ENCODE measurements at regions not wholly inside any gene's neighbourhood (a gene's known extent, or its start where the extent isn't known, plus 50 kb on each side); places are given as distances from the start of the nearest gene placed in this dataset.

DNA sequence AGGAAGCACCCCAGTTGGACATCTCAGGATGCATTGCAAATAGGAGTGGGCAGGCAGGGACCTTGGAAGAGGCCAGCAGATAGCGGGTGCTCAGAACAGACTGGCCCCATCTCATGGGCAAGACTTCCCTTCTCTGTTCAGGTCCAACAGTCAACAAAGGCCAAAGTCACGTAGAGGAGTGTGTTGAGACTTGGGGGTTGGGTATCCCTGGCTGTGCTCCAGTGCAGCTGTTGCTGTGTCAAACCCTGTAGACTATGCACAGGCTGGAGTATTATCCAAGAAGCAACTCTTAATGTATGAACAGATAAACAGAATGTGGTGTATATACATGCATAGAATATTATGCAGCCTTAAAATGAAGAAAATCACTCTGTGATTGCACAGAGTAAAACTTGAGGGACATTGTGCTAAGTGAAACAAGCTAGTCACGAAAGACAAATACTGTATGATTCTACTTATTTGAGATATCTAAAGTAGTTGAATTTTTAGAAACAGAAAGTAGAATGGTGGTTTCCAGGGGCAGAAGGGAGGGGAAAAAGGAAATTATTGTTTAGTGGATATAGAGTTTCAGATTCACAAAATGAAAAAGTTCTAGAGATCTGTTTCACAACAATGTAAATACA, 192.1 kb upstream of the LCORL start:
- H3K4me1 Mint-ChIP-seq, result peaks cover 0 to 6% of the 10 kb centered on the region in 2 experiments; a peak in 2 of 4 replicates
- Histone ChIP-seq H3K56ac (ENCODE audit: insufficient read length, low read depth, low read length) (no peak overlapping the region), H3K4me1 (ENCODE audit: insufficient read depth, low read length) (no peaks in the 10 kb centered on the region), H3K79me2 (ENCODE audit: insufficient read depth, low read length) (no peaks in the 10 kb centered on the region), H2BK15ac (ENCODE audit: low read depth, low read length) (no peak overlapping the region), H2BK20ac (ENCODE audit: low read depth, low read length, poor library complexity, severe bottlenecking) (no peak overlapping the region), H3K4ac (ENCODE audit: low read depth, low read length) (no peak overlapping the region), H3K27me3 (ENCODE audit: insufficient read depth, low read length) (no peaks in the 10 kb centered on the region), H4K91ac (ENCODE audit: insufficient read length, low read depth, low read length) (no peak overlapping the region), H3K23ac (ENCODE audit: insufficient read length, low read depth, low read length) (no peak overlapping the region), H3K23me2 (ENCODE audit: insufficient read length, low read depth, low read length, poor library complexity, severe bottlenecking) (no peaks in the 10 kb centered on the region), H3K9me3 (ENCODE audit: control insufficient read depth, low read depth, low read length) (no peaks in the 10 kb centered on the region), H3T11ph (ENCODE audit: low read length) (no peak overlapping the region), H3K9ac (ENCODE audit: extremely low read depth, insufficient read length, low read length) (no peak overlapping the region), H3K4me2 (ENCODE audit: insufficient read depth, insufficient read length, low read length) (no peak overlapping the region), H3K14ac (ENCODE audit: insufficient read depth, low read length) (no peak overlapping the region), H3K79me1 (ENCODE audit: insufficient read depth, low read depth, low read length, poor library complexity, severe bottlenecking) (no peaks in the 10 kb centered on the region), H4K8ac (replicated peaks; ENCODE audit: insufficient read length, low read depth, low read length) (no peak overlapping the region), H4K20me1 (ENCODE audit: control insufficient read depth, insufficient read depth, insufficient read length) (no peaks in the 10 kb centered on the region), H2AK5ac (ENCODE audit: insufficient read length, low read length) (no peak overlapping the region), H2BK120ac (ENCODE audit: low read depth, low read length, poor library complexity, severe bottlenecking) (no peak overlapping the region), H2AFZ (ENCODE audit: low read length) (no peak overlapping the region), H2BK12ac (ENCODE audit: insufficient read length, low read depth, low read length) (no peak overlapping the region), H3K27ac (ENCODE audit: insufficient read length, low read depth, low read length) (no peak overlapping the region), H3K18ac (ENCODE audit: insufficient read length, low read depth, low read length) (no peak overlapping the region), H2BK5ac (ENCODE audit: insufficient read length, low read length) (no peak overlapping the region), H4K5ac (ENCODE audit: insufficient read length, low read depth, low read length) (no peak overlapping the region)
- H3K27ac Mint-ChIP-seq, result no peak overlapping the region
- H3K36me3 Mint-ChIP-seq (ENCODE audit: insufficient read depth in 1 of 3, low read depth in 3 of 3), result no peaks in the 10 kb centered on the region; a peak in 1 of 7 replicates
- H3K27me3 Mint-ChIP-seq (ENCODE audit: low read depth), result peaks cover 28% of the 10 kb centered on the region
- no CpG with 5 or more reads among the region's 3 CpGs for WGBS (ENCODE audit: extremely low coverage, insufficient read length, low lambda C conversion rate)
- no peak for DNase-seq
- no peaks in the 10 kb centered on the region; a peak in 1 of 5 replicates for H3K9me3 Mint-ChIP-seq
- TF ChIP-seq, protein P1, sequence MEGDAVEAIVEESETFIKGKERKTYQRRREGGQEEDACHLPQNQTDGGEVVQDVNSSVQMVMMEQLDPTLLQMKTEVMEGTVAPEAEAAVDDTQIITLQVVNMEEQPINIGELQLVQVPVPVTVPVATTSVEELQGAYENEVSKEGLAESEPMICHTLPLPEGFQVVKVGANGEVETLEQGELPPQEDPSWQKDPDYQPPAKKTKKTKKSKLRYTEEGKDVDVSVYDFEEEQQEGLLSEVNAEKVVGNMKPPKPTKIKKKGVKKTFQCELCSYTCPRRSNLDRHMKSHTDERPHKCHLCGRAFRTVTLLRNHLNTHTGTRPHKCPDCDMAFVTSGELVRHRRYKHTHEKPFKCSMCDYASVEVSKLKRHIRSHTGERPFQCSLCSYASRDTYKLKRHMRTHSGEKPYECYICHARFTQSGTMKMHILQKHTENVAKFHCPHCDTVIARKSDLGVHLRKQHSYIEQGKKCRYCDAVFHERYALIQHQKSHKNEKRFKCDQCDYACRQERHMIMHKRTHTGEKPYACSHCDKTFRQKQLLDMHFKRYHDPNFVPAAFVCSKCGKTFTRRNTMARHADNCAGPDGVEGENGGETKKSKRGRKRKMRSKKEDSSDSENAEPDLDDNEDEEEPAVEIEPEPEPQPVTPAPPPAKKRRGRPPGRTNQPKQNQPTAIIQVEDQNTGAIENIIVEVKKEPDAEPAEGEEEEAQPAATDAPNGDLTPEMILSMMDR (conservative IDR thresholded peaks at IDR 0.05), result no peak
- no peak overlapping the region for H3K4me3 Mint-ChIP-seq
